HL-60/S4 (cell line): ENCODE measurements at regions not wholly inside any gene's neighbourhood (a gene's known extent, or its start where the extent isn't known, plus 50 kb on each side); places are given as distances from the start of the nearest gene placed in this dataset.
"Not testable (repeated sequence)": the region's sequence is repeated elsewhere in the genome, so short reads cannot be mapped to it uniquely, and the experiment has no call there.

ENCODE experiments used
- in situ Hi-C: fragments of 300-500 bp; cut with MboI; formaldehyde crosslinking; loops from 2 replicates; pipeline ENCODE4 v1.14.3; 2022; ENCODE audit warnings: low sequenced_read_pairs

DNA sequence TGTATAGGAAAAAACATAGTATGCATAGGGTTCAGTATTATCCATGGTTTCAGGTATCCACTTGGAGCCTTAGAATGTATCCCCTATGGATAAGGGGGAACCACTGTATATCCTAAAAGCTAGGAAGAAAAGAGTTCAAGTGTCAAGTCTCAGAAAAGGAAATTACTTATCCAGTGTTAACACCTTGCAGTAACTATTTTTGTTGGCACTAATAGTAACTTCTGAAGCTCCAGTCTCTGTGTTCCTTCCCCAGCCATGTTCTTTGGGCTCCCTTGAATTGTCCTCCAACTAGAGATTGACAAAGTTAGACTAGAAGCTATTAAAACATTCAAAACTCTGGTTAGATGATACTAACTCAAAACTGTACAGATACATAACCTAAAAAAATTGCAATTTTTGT is 370.8 kb downstream of the NFIB start:
- in situ Hi-C loops = no loop called here

- in situ Hi-C loops = no loop called here
These were observed 371.2 kb downstream of the NFIB start for GRCh38 chr9:13942695-13943094.

DNA sequence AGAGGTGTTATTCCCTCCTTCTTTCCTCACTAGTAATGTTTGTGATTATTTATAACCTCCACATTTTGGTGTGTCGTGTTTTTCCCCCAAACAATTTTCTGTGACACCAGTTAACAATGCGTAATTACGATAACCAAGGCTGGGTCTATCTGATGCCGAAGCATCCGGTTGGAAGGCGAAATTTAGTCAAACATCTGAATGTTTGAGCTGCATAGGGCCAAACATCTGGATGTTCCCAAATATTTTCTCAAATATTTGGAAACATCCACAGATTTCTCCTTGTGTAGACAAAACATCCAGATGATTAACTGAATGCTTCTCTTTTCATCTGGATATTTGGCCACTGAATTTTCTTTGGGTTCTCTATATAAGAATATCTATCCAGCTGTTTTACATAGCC is 371.7 kb downstream of the NFIB start:
- in situ Hi-C loops = no loop called here

DNA sequence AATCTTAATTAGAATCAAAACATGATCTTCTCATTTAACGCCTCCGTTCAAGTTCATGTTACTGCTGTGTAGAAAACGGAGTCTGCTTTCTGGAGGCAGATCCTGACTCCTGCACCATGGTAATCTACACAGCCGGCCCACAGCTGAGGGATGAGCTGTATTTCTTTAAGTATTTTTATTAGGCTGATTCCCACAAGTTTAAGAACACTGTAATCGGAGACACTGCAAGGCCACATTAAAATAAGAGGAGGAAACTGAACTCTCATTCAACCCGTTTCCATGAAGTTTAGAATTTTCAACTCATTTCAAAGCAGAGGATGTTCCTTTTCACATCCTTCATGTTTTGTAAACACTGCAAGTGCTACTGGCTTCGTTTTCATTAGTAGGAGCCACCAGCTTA is 372.2 kb downstream of the NFIB start:
- in situ Hi-C loops = no loop called here

DNA sequence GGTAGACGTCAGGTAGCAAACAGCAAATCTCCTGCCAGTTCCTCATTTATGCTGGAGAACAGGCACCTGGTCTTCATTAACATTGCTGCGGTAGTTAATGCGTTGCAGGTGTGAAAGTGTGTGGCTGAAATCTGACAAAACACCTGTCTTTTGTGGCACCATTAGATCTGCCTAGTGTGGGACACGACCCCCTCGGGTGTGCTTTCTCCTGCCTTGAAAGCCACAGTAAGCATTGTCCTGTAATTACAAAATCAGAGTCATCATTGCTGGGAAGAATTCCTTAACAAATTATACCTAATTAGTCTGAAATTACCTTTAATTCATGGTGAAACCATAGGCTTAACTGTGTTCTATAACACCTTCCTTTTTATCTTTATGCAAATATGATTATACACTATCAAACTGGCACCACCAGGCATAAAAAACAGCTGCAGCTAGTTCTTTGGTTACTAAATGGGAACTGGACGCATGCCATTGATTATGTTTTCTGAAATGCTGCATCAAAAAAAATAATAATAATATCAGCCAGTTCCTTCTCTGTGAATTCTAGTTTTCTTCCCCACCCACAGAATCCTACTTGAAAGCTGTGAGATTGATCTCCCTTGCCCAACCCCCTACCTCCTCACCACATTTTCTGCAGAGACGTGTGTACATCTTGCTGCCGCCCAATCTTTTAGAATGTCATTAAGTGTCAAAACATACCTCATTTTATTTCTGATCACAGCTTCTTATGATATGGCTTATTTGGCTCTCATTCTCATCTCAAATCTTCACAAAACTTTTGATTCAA is 374.0 kb downstream of the NFIB start:
- in situ Hi-C loops = no loop called here

GRCh38 chr9:13939134-13939533 is 374.8 kb downstream of the NFIB start:
- in situ Hi-C loops = no loop called here

DNA sequence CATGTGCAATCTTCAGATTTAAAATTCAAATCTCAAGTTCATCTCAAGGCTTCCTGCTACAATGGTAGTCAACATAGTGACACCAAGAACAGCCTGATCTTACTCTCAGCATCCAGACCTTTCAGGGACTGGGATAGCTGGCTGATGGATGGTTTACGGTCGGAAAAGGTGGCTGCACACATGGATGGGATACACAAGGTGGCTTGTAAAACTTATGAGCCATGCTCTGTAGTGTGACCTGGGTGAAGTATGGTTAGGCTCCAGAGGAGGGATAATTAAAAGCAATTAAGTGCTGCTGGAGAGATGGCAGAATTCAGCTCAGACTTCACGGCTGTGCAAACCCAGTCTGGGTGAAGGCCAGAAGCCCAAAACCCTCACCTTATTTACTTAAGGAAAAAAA is 379.5 kb downstream of the NFIB start:
- in situ Hi-C loops = no loop called here

GRCh38 chr9:13933268-13933656 is 380.7 kb downstream of the NFIB start:
- in situ Hi-C loops = no loop called here

DNA sequence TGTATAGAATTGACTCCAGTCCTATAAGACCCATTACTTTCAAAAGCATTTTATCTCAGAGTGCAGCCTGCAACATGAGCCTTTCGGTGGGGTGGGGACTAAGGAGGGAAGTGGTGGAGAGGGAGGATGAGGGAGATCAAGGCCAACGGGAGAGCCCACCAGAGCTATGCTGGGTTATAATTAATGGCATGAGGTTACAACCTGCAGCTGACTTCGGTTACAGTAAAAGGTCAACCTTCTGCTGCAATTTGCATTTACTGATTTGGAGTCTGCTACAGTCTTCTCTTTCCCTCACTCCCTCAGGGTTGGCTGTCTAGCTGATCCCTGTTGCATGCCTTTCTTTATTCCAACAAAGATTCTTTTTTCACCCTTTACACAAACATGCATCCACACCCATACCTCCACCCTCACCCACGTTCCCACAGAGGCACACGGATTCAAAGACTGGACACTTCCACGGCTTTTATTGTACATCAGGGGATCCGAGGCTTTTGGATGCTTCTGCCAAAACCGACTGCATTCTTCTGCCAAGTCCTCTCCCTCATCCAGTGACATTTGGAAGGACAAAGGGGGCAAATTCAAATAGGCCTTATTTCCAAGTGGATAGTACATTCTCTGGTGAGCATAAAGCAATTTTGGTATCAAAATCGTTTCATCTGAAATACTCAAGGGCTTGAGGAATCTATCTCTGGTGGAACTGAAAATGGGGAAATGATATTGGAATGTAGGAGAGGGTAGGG is 381.2 kb downstream of the NFIB start:
- in situ Hi-C loops = no loop called here

GRCh38 chr9:13929013-13929412 is 384.9 kb downstream of the NFIB start:
- in situ Hi-C loops = no loop called here

- in situ Hi-C loops = no loop called here
These were observed 390.6 kb downstream of the NFIB start for GRCh38 chr9:13923381-13923780.

DNA sequence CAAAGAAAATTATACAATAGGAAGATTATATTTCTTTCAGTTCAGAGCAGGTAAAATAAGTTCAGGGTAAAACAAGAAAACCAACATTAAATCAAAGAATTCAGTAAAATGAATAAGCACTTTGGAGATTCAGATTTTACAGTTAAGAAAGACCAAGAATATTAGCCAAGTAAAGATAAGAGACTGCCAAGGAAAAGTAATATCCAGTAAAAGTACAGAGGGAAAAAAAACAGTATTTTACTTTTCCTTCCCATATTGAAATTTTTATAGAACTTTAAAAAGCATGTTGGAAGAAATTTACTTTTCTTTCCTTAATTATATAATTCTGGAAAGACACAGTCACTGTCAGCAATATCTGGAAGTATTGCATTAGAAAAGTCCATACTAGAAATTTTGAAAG is 393.4 kb downstream of the NFIB start:
- in situ Hi-C loops = no loop called here

- in situ Hi-C loops = no loop called here
These were observed 394.5 kb downstream of the NFIB start for GRCh38 chr9:13919401-13919800.

- in situ Hi-C loops = no loop called here
These were observed 396.4 kb downstream of the NFIB start for GRCh38 chr9:13917534-13917933.

DNA sequence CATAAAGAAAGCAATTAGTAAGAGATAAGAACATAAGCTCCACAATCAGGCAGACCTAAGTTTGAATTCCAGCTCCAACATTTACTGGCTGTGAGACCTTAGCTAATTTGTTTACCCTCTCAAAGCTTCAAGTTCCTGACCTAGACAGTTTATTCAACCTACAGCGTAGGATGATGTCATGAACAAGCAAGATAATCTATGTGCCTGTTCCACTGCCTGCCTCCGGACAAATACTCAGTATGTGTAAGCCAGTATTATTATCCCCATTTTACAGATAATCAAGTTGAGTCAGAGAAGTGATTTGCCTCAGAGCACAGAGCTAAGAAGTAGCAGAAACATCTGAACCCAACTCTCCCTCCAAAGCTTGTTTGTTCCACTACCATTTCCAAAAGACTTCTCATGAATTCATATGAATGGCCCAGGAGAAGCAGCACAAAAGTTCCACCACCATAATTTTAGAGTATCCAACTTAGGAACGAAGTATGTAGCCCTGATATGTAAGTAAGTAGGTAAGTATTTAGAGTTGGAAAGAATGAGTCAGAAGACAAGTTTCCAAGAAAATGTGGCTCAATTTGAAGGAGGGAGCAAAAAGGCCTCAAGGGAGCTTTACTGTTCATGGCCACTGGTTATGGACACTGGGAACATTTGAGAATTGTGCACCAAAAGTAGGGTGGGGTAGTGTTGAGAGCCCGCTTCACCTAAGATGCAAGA is 398.2 kb downstream of the NFIB start:
- in situ Hi-C loops = no loop called here

GRCh38 chr9:13915131-13915530 is 398.8 kb downstream of the NFIB start:
- in situ Hi-C loops = no loop called here

DNA sequence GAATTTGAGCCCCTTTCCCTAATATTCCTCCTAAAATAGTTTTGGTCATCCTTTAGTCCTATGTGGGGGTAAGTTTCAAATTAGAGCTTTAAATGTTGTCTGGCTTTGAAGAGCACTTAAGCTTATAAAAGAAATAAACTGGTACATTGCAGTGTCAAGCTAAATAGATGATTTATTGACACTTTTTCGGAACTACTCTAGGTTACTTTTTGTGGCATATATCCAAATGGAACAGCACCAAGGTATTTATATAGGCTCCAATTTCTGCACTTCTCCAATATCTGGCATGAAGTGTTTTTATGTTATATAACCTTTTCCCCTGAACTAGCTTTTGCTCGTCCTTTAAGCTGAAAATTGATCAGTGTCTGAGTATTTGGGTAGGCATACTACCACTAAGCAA is 402.5 kb downstream of the NFIB start:
- in situ Hi-C loops = no loop called here

DNA sequence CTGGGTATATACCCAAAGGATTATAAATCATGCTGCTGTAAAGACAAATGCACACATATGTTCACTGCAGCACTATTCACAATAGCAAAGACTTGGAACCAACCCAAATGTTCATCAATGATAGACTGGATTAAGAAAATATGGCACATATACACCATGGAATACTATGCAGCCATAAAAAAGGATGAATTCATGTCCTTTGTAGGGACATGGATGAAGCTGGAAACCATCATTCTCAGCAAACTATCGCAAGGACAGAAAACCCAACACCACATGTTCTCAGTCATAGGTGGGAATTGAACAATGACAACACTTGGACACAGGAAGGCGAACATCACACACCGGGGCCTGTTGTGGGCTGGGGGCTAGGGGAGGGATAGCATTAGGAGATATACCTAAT is 406.1 kb downstream of the NFIB start:
- in situ Hi-C loops = not testable (repeated sequence)

- in situ Hi-C loops = no loop called here
These were observed 409.2 kb downstream of the NFIB start for GRCh38 chr9:13904746-13905145.

DNA sequence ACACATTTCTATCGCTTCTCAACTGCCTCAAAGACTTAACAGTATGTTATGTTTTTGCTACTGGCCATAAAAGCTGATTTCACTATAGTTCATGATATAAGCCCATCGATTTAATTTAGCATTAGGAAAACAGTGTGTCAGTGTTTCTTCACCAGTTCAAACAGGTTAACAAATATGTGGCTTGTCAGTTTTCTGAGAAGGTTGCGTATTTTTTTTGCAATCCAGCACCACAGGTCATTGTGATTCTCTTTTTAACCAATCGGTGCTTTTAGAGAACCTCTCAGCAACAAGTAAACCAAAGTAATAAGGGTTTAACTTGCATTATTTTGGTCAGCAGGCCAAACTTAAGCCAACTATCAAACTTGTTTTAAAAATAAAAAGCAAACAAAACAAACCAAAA is 409.6 kb downstream of the NFIB start:
- in situ Hi-C loops = no loop called here

DNA sequence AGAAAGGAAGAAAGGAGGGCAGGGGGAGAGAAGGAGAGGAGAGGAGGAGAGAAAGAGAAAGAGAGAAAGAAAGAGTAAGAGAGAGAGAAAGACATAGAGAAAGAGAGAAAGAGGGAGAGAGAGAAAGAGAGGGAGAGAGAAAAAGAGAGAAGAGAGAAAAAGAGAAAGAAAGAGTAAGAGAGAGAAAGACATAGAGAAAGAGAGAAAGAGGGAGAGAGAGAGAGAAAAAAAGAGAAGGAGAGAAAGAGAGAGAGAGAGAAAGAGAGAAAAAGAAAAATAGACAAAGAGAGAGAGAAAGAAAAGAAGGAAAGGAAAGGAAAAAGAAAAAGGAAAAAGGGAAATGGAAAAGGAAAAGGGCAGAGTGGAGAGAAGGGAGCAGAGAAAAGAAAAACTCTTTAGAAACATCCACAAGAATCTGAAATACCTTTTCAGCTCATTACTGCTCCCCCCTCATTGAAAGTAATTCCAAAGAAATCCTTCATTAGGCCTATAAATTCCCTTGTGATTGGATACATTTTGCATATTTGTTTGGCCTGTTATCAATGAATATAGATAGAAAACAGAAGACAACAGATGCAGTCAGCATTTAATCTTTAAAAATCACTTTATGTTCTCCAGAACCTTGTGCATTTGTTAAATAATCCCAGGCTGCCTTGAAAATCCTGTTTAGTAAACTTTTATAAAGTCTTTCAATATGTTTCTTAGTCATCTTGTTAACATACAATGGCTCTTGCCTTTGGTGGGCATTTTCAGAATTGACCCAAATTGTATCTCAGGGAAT is 411.5 kb downstream of the NFIB start:
- in situ Hi-C loops = no loop called here
